Esophagus squamous epithelium (tissue), 5 donors: ENCODE measurements at regions not wholly inside any gene's neighbourhood (a gene's known extent, or its start where the extent isn't known, plus 50 kb on each side); places are given as distances from the start of the nearest gene placed in this dataset.
A peak's percentile ranks its signal among the peaks of the same experiment; 100 is the strongest.

Experiments used
- DNase-seq: peaks from one replicate; lab custom pipeline; 2025; lab: John Stamatoyannopoulos, UW
- H3K27ac ChIP-seq, 4 donors: fragments of 200-600 bp; sonication (generic); one replicate each; pipeline ENCODE4 v1.5.1; 2016 to 2019; ENCODE audit warnings: mild to moderate bottlenecking in 1 of 4
- H3K27me3 ChIP-seq, 4 donors: fragments of 200-600 bp; sonication (generic); 1 replicate in 3 of 4; 2 replicates in 1 of 4; pipeline versions ENCODE4 v1.5.1 to v1.6.0; 2017 to 2021; ENCODE audit warnings: antibody characterized with exemption in 1 of 4
- H3K36me3 ChIP-seq, 3 donors: fragments of 200-600 bp; sonication (generic); one replicate each; pipeline ENCODE4 v1.5.1; 2016 to 2019
- H3K4me1 ChIP-seq, 3 donors: fragments of 200-600 bp; sonication (generic); one replicate each; pipeline ENCODE4 v1.5.1; 2017 to 2019
- H3K4me3 ChIP-seq, 4 donors: fragments of 200-600 bp; sonication (generic); 1 replicate in 3 of 4; 2 replicates in 1 of 4; pipeline ENCODE4 v1.5.1; 2016 to 2019; ENCODE audit warnings: mild to moderate bottlenecking in 2 of 4, moderate library complexity in 1 of 4
- H3K9me3 ChIP-seq, 3 donors: fragments of 200-600 bp; sonication (generic); one replicate each; pipeline ENCODE4 v1.5.1; 2016 to 2019
- POLR2A ChIP-seq, 4 donors: fragments of 450-650 bp; IDR thresholded peaks; one replicate each; pipeline ENCODE4 v1.6.1; 2017; ENCODE audit warnings: antibody characterized with exemption in 4 of 4, mild to moderate bottlenecking in 4 of 4, moderate library complexity in 3 of 4
- WGBS, 2 donors: methylation state at CpG; one replicate each; pipeline ENCODE4 v1.1.5; 2018; 5-methylcytosine and 5-hydroxymethylcytosine counted together
- intact Hi-C: fragments of 100-400 bp; cut with DNase I; formaldehyde crosslinking; loops from one replicate; pipeline ENCODE4 v1.15.0; 2022
- TF ChIP-seq, protein P1 (sequence below), 6 experiments: fragments of 450-650 bp in 4 of 6; fragments of 200-600 bp in 2 of 6; sonication (generic) in 2 of 6; IDR thresholded peaks; one replicate each; pipeline ENCODE4 v1.5.1; 2016 to 2019; ENCODE audit warnings: antibody characterized with exemption in 6 of 6, mild to moderate bottlenecking in 4 of 6, moderate library complexity in 4 of 6
- donor health status: DM: yes; HTN: yes; CAD: no.

DNA sequence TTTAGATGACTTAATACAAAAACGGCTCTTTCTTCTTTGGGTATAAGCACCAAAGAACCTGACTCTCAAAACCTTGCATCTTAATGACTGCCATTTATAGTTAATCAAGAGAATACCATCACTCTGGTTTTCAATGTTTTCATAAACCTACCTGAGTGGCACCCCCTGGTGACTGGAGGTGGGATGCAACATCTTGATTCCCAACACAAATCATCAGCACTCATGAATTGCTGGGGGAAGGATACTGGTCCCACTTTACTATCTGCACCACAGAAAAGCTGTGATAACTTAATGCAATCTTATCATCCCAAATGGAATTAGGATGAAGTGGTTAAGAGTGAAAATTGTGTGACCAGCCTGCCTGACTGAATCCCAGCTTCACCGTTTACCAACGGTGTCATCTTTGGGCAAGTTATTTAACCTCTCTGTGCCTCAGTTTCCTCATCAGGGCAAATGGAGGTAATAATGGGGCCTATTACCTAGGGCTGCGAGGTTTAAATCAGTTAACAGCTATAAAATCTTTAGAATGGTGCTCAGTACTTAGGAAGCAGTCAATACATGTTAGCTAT, 366.4 kb downstream of the KLF12 start:
- Histone ChIP-seq H3K4me3 (no peak overlapping the region), H3K36me3 (no peaks in the 10 kb centered on the region), H3K9me3 (no peaks in the 10 kb centered on the region), H3K27me3 (no peaks in the 10 kb centered on the region), H3K27ac (peak overlapping the region in 1 of 4 donors; percentile 49), H3K4me1 (peaks cover 9 to 30% (median 13%) of the 10 kb centered on the region in 3 donors)
- WGBS, 2 donors, result 77 to 80% methylated on average over 4 of the region's 4 CpGs
- TF ChIP-seq, protein P1, sequence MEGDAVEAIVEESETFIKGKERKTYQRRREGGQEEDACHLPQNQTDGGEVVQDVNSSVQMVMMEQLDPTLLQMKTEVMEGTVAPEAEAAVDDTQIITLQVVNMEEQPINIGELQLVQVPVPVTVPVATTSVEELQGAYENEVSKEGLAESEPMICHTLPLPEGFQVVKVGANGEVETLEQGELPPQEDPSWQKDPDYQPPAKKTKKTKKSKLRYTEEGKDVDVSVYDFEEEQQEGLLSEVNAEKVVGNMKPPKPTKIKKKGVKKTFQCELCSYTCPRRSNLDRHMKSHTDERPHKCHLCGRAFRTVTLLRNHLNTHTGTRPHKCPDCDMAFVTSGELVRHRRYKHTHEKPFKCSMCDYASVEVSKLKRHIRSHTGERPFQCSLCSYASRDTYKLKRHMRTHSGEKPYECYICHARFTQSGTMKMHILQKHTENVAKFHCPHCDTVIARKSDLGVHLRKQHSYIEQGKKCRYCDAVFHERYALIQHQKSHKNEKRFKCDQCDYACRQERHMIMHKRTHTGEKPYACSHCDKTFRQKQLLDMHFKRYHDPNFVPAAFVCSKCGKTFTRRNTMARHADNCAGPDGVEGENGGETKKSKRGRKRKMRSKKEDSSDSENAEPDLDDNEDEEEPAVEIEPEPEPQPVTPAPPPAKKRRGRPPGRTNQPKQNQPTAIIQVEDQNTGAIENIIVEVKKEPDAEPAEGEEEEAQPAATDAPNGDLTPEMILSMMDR (IDR thresholded peaks at IDR 0.05), result peak in 4 of 6 experiments; percentile 14 to 54 (median 18)
- TF ChIP-seq POLR2A (IDR thresholded peaks at IDR 0.05), result no peak
- DNase-seq, result no peak
- intact Hi-C loops, result no loop called here

DNA sequence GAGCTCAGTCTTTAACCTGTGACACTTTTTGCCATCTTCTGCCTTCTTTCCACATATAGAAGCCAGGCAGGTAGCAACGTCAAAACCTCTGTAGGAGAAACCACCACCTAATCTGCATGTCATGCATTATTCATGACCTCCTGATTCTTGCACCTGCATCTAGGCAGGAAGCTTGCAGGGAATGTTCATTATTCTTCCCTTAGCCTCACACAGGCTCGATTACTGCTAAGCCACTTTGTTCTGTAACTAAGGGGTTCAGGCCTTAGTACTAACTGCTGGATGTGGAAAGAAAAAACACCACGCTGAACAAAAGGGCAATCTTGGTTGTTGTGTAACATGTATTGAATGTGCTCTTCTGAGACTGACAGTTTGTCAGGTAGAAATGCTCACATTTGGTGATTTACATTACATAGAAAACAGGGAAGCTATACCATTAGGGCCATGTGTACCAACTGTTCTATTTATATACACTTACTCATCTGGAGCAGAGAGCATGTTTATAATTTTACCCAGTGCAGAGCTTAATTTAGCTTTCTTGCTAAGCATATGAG, 366.9 kb downstream of the KLF12 start:
- DNase-seq, result no peak
- Histone ChIP-seq H3K27me3 (no peaks in the 10 kb centered on the region), H3K4me1 (peaks cover 9 to 30% (median 13%) of the 10 kb centered on the region in 3 donors), H3K36me3 (no peaks in the 10 kb centered on the region), H3K4me3 (no peak overlapping the region), H3K9me3 (no peaks in the 10 kb centered on the region), H3K27ac (peak overlapping the region in 2 of 4 donors; percentile 1 to 49)
- WGBS, 2 donors, result 44 to 63% methylated on average over 3 of the region's 3 CpGs
- intact Hi-C loops, result no loop called here
- TF ChIP-seq, protein P1 (IDR thresholded peaks at IDR 0.05), result no peak
- no peak for TF ChIP-seq POLR2A (IDR thresholded peaks at IDR 0.05)

DNA sequence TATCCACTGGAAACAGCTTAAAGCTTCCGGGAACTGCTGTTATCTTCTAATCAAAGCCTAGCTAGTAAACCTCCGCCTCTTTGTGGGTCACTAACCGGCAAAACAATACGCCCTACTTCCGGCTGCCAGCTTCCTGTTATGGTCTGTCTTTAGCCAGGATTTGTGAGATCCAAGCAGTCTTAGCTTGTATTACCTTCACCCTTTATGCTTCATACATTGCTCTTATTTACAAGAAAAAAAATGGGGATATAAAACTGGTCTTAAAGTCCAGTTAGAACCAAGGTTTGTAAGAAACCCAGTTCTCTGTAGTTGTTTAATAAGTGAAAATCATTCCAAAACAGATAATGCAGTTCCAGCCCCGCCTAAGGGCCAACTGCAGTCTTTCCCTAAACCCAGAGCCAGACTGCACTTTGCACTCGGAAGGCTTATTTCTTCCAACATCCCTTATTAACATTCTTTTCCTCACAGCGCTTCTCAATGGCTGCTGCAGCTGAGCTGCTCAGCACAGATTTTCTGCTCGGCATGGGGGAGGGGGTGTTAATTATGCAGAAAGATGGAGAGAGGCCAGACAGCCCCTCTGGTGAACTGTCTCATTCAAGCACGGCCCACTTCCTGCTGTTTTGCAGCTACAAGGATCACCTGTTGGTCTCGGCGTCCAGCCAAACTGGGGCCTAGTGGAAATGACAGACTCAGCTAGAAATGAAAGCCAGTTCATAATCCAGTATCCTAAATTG, 368.4 kb downstream of the KLF12 start:
- DNase-seq, result no peak
- no peaks in the 10 kb centered on the region for H3K27me3 ChIP-seq
- 22 to 30% methylated on average over 12 of the region's 12 CpGs for WGBS, 2 donors
- no peak for TF ChIP-seq POLR2A (IDR thresholded peaks at IDR 0.05)
- TF ChIP-seq, protein P1 (IDR thresholded peaks at IDR 0.05), result no peak
- intact Hi-C loops, result no loop called here
- H3K4me1 ChIP-seq, result peaks cover 9 to 30% (median 13%) of the 10 kb centered on the region in 3 donors
- H3K9me3 ChIP-seq, result no peaks in the 10 kb centered on the region
- H3K27ac ChIP-seq, result peak overlapping the region; percentile 17 to 62 (median 48)
- no peaks in the 10 kb centered on the region for H3K36me3 ChIP-seq
- H3K4me3 ChIP-seq, result peak overlapping the region in 1 of 4 donors; percentile 38

DNA sequence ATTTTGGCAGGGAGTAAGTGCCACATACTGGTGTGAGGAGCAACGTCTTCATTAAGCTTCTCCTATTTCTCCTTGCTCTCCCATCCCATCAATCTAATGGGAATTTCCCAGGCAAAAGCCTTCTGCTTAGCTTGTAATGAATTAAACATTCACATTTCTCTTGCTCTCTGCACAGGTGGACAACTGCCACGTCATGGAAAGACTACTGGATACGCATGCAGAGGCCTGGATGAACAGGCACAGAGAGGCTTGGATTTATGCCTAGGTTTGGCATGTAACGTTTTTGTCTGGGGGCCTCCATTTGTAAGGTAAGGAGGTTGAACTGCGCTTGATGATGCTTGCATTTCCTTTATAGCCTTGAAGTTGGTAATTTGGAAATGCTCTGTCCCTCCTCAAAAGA, 374.8 kb downstream of the KLF12 start:
- WGBS, 2 donors, result 51 to 68% methylated on average over 5 of the region's 5 CpGs
- no peak for TF ChIP-seq POLR2A (IDR thresholded peaks at IDR 0.05)
- TF ChIP-seq, protein P1 (IDR thresholded peaks at IDR 0.05), result no peak
- no peak overlapping the region for H3K27ac ChIP-seq
- DNase-seq, result no peak
- H3K4me1 ChIP-seq, result peaks cover 0 to 2% (median 0%) of the 10 kb centered on the region in 3 donors
- no peak overlapping the region for H3K4me3 ChIP-seq
- no peaks in the 10 kb centered on the region for H3K27me3 ChIP-seq
- no peaks in the 10 kb centered on the region for H3K36me3 ChIP-seq
- no peaks in the 10 kb centered on the region for H3K9me3 ChIP-seq
- intact Hi-C loops, result no loop called here
